SHP77 (cell line): ENCODE measurements at regions not wholly inside any gene's neighbourhood (a gene's known extent, or its start where the extent isn't known, plus 50 kb on each side); places are given as distances from the start of the nearest gene placed in this dataset.

Experiments used
- DNase-seq, 2 experiments: peaks; one replicate each; lab custom pipeline; 2025; lab: John Stamatoyannopoulos, UW

- no peak for DNase-seq
Observed at GRCh38 chr6:225907-226306, 66.4 kb upstream of the DUSP22 start.

- DNase-seq = no peak
Observed at GRCh38 chr6:226516-227073, 65.7 kb upstream of the DUSP22 start.

GRCh38 chr6:227074-227782, 65.1 kb upstream of the DUSP22 start:
- no peak for DNase-seq

GRCh38 chr6:227812-228338, 64.4 kb upstream of the DUSP22 start:
- DNase-seq = no peak

- DNase-seq = no peak
Observed at GRCh38 chr6:228881-229651, 63.2 kb upstream of the DUSP22 start.

- DNase-seq = no peak
Observed at GRCh38 chr6:231779-232178, 60.5 kb upstream of the DUSP22 start.

- no peak for DNase-seq
Observed at GRCh38 chr6:232982-233640, 59.2 kb upstream of the DUSP22 start.

- no peak for DNase-seq
Observed at GRCh38 chr6:234706-235372, 57.4 kb upstream of the DUSP22 start.

GRCh38 chr6:235763-236360, 56.4 kb upstream of the DUSP22 start:
- no peak for DNase-seq

GRCh38 chr6:236519-236918, 55.8 kb upstream of the DUSP22 start:
- DNase-seq = no peak

GRCh38 chr6:240151-240550, 52.1 kb upstream of the DUSP22 start:
- no peak for DNase-seq

GRCh38 chr6:241336-241865, 50.9 kb upstream of the DUSP22 start:
- DNase-seq = no peak
